H9 (cell line): ENCODE measurements at regions not wholly inside any gene's neighbourhood (a gene's known extent, or its start where the extent isn't known, plus 50 kb on each side); places are given as distances from the start of the nearest gene placed in this dataset.
A peak's percentile ranks its signal among the peaks of the same experiment; 100 is the strongest.

Experiments
- DNase-seq: peaks from one replicate; pipeline ENCODE4 v3.0.0-alpha.2; 2017
- H2AFZ ChIP-seq: one replicate; pipeline ENCODE4 v1.6.1; 2013; ENCODE audit warnings: mild to moderate bottlenecking, low read length, control low read depth, moderate library complexity
- H2AK5ac ChIP-seq: 2 replicates; pipeline ENCODE4 v1.6.1; 2013; ENCODE audit warnings: low read length, control low read depth, mixed read lengths; ENCODE audit not compliant: insufficient read length
- H2BK120ac ChIP-seq: one replicate; pipeline ENCODE4 v1.6.1; 2013; ENCODE audit warnings: low read depth, mild to moderate bottlenecking, low read length, control low read depth, inconsistent platforms; ENCODE audit not compliant: poor library complexity, severe bottlenecking
- H2BK12ac ChIP-seq: 2 replicates; pipeline ENCODE4 v1.6.1; 2013; ENCODE audit warnings: low read length, control low read depth, mixed read lengths, low read depth; ENCODE audit not compliant: insufficient read length
- H2BK15ac ChIP-seq: 2 replicates; pipeline ENCODE4 v1.6.1; 2013; ENCODE audit warnings: low read depth, low read length, control low read depth
- H2BK20ac ChIP-seq: one replicate; pipeline ENCODE4 v1.6.1; 2013; ENCODE audit warnings: low read depth, mild to moderate bottlenecking, low read length, control low read depth, inconsistent platforms; ENCODE audit not compliant: poor library complexity, severe bottlenecking
- H2BK5ac ChIP-seq: 2 replicates; pipeline ENCODE4 v1.6.1; 2013; ENCODE audit warnings: low read length, control low read depth, mixed read lengths; ENCODE audit not compliant: insufficient read length
- H3K14ac ChIP-seq: 2 replicates; pipeline ENCODE4 v1.6.1; 2013; ENCODE audit warnings: low read length, control low read depth; ENCODE audit not compliant: insufficient read depth
- H3K18ac ChIP-seq: 2 replicates; pipeline ENCODE4 v1.6.1; 2013; ENCODE audit warnings: low read depth, mild to moderate bottlenecking, mixed read lengths, low read length, control low read depth; ENCODE audit not compliant: insufficient read length
- H3K23ac ChIP-seq: 2 replicates; pipeline ENCODE4 v1.6.1; 2013; ENCODE audit warnings: low read length, control low read depth, mixed read lengths, low read depth; ENCODE audit not compliant: insufficient read length
- H3K23me2 ChIP-seq: 2 replicates; pipeline ENCODE4 v1.6.1; 2013; ENCODE audit warnings: low read depth, mild to moderate bottlenecking, mixed read lengths, low read length, control low read depth; ENCODE audit not compliant: insufficient read length, poor library complexity, severe bottlenecking
- H3K27ac ChIP-seq: 2 replicates; pipeline ENCODE4 v1.5.1; 2013; ENCODE audit warnings: low read length, control low read depth, mixed read lengths, low read depth; ENCODE audit not compliant: insufficient read length
- H3K27me3 ChIP-seq: 2 replicates; pipeline ENCODE4 v1.6.1; 2013; ENCODE audit warnings: low read length, control low read depth, inconsistent platforms; ENCODE audit not compliant: insufficient read depth
- H3K4ac ChIP-seq: 2 replicates; pipeline ENCODE4 v1.6.1; 2013; ENCODE audit warnings: low read depth, mild to moderate bottlenecking, control low read depth, inconsistent platforms, low read length, moderate library complexity
- H3K4me1 ChIP-seq: 2 replicates; pipeline ENCODE4 v1.6.1; 2013; ENCODE audit warnings: low read length, control low read depth, inconsistent platforms; ENCODE audit not compliant: insufficient read depth
- H3K4me2 ChIP-seq: 2 replicates; pipeline ENCODE4 v1.6.1; 2013; ENCODE audit warnings: low read length, control low read depth, mixed read lengths; ENCODE audit not compliant: insufficient read length, insufficient read depth
- H3K56ac ChIP-seq: 2 replicates; pipeline ENCODE4 v1.6.1; 2013; ENCODE audit warnings: low read depth, mild to moderate bottlenecking, mixed read lengths, low read length, control low read depth; ENCODE audit not compliant: insufficient read length
- H3K79me1 ChIP-seq: 2 replicates; pipeline ENCODE4 v1.6.1; 2013; ENCODE audit warnings: low read depth, mild to moderate bottlenecking, moderate library complexity, low read length, control low read depth, inconsistent platforms; ENCODE audit not compliant: insufficient read depth, poor library complexity, severe bottlenecking
- H3K79me2 ChIP-seq: 2 replicates; pipeline ENCODE4 v1.6.1; 2013; ENCODE audit warnings: low read length, control low read depth, inconsistent platforms; ENCODE audit not compliant: insufficient read depth
- H3K9ac ChIP-seq: 2 replicates; pipeline ENCODE4 v1.6.1; 2013; ENCODE audit warnings: low read length, control low read depth, mixed read lengths; ENCODE audit not compliant: insufficient read length; ENCODE audit errors: extremely low read depth
- H3K9me3 ChIP-seq: one replicate; pipeline ENCODE4 v1.6.1; 2013; ENCODE audit warnings: low read depth, low read length, inconsistent platforms; ENCODE audit not compliant: control insufficient read depth
- H3T11ph ChIP-seq: one replicate; pipeline ENCODE4 v1.6.1; 2013; ENCODE audit warnings: mild to moderate bottlenecking, low read length, control low read depth, inconsistent platforms
- H4K20me1 ChIP-seq: one replicate; pipeline ENCODE4 v1.6.1; 2013; ENCODE audit not compliant: control insufficient read depth, insufficient read length, insufficient read depth
- H4K5ac ChIP-seq: 2 replicates; pipeline ENCODE4 v1.6.1; 2013; ENCODE audit warnings: low read depth, mild to moderate bottlenecking, mixed read lengths, low read length, control low read depth; ENCODE audit not compliant: insufficient read length
- H4K8ac ChIP-seq: replicated peaks from 2 replicates; pipeline ENCODE4 v1.6.1; 2013; ENCODE audit warnings: low read length, control low read depth, mixed read lengths, low read depth; ENCODE audit not compliant: insufficient read length
- H4K91ac ChIP-seq: 2 replicates; pipeline ENCODE4 v1.6.1; 2013; ENCODE audit warnings: low read depth, mild to moderate bottlenecking, moderate library complexity, mixed read lengths, low read length, control low read depth; ENCODE audit not compliant: insufficient read length
- H3K27ac Mint-ChIP-seq, 3 experiments: 2 replicates in 2 of 3; 3 replicates in 1 of 3; pipeline ENCODE4 v1.8.0; 2020 to 2021; ENCODE audit warnings: mixed read lengths in 3 of 3, mild to moderate bottlenecking in 1 of 3, moderate library complexity in 1 of 3
- H3K27me3 Mint-ChIP-seq: 2 replicates; pipeline ENCODE4 v1.8.0; 2021; ENCODE audit warnings: low read depth, mild to moderate bottlenecking, moderate library complexity, mixed read lengths
- H3K36me3 Mint-ChIP-seq, 3 experiments: 2 replicates in 2 of 3; 3 replicates in 1 of 3; pipeline ENCODE4 v1.8.0; 2020 to 2021; ENCODE audit warnings: low read depth in 3 of 3, mixed read lengths in 3 of 3; ENCODE audit not compliant: insufficient read depth in 1 of 3
- H3K4me1 Mint-ChIP-seq, 2 experiments: 2 replicates each; pipeline ENCODE4 v1.8.0; 2020; ENCODE audit warnings: mixed read lengths in 2 of 2
- H3K4me3 Mint-ChIP-seq, 2 experiments: 2 replicates in 1 of 2; 3 replicates in 1 of 2; pipeline ENCODE4 v1.8.0; 2020 to 2021; ENCODE audit warnings: mild to moderate bottlenecking in 2 of 2, mixed read lengths in 2 of 2, moderate library complexity in 1 of 2
- H3K9me3 Mint-ChIP-seq, 2 experiments: 2 replicates in 1 of 2; 3 replicates in 1 of 2; pipeline ENCODE4 v1.8.0; 2020; ENCODE audit warnings: mild to moderate bottlenecking in 2 of 2, mixed read lengths in 2 of 2, moderate library complexity in 1 of 2
- CTCF ChIP-seq: fragments of 200-600 bp; sonication (generic); conservative IDR thresholded peaks from 3 replicates; pipeline ENCODE4 v1.8.0; 2021; ENCODE audit warnings: antibody characterized with exemption, mild to moderate bottlenecking
- WGBS: extraction: QIAGEN DNeasy Blood & Tissue Kit; methylation state at CpG from one replicate; pipeline ENCODE4 v1.1.7; 2013; ENCODE audit warnings: missing lambda C conversion rate, low lambda C conversion rate, mixed read lengths; ENCODE audit not compliant: insufficient read length; ENCODE audit errors: extremely low coverage; 5-methylcytosine and 5-hydroxymethylcytosine counted together

- Histone ChIP-seq H3T11ph (no peak overlapping the region), H2AFZ (no peak overlapping the region), H3K79me1 (no peaks in the 10 kb centered on the region), H3K27ac (no peak overlapping the region), H2AK5ac (no peak overlapping the region), H2BK120ac (peak overlapping the region; percentile 48), H3K23ac (no peak overlapping the region), H3K9ac (no peak overlapping the region), H2BK15ac (no peak overlapping the region), H2BK20ac (no peak overlapping the region), H4K5ac (no peak overlapping the region), H4K8ac (no peak overlapping the region), H4K20me1 (no peaks in the 10 kb centered on the region), H2BK12ac (no peak overlapping the region), H3K4me2 (no peak overlapping the region), H3K4me1 (peaks cover 4% of the 10 kb centered on the region; the same call in 1 of the 2 replicates), H3K79me2 (no peaks in the 10 kb centered on the region), H3K18ac (no peak overlapping the region), H3K14ac (no peak overlapping the region), H3K56ac (no peak overlapping the region), H3K9me3 (no peaks in the 10 kb centered on the region), H3K27me3 (no peaks in the 10 kb centered on the region), H4K91ac (no peak overlapping the region), H3K23me2 (no peaks in the 10 kb centered on the region), H3K4ac (no peak overlapping the region), H2BK5ac (no peak overlapping the region)
- Mint-ChIP-seq H3K4me3 (no peak overlapping the region), H3K9me3 (no peaks in the 10 kb centered on the region), H3K4me1 (peaks cover 16 to 21% of the 10 kb centered on the region in 2 experiments), H3K36me3 (no peaks in the 10 kb centered on the region; a peak in 1 of 7 replicates), H3K27me3 (no peaks in the 10 kb centered on the region; the same call in 1 of the 2 replicates), H3K27ac (no peak overlapping the region)
- no peak for DNase-seq
- no peak for TF ChIP-seq CTCF
- WGBS: no CpG with 5 or more reads among the region's 1 CpG
Measured at GRCh38 chr12:65657635-65658034, 166.6 kb upstream of the HMGA2 start.
